ENCODE measurements at regions not wholly inside any gene's neighbourhood (a gene's known extent, or its start where the extent isn't known, plus 50 kb on each side); places are given as distances from the start of the nearest gene placed in this dataset.
"Not testable (repeated sequence)": the region's sequence is repeated elsewhere in the genome, so short reads cannot be mapped to it uniquely, and the experiment has no call there.

GRCh38 chr21:13874001-13874400, 264.4 kb downstream of the POTED start:
- not testable (repeated sequence) for DNase-seq (ENCODE audit: low read depth); H3K4me3 ChIP-seq (ENCODE audit: low read depth, low read length)

- no peak overlapping the region for H3K4me3 ChIP-seq (ENCODE audit: low read depth, low read length)
- TF ChIP-seq CTCF (IDR thresholded peaks at IDR 0.05; ENCODE audit: insufficient read depth, low read depth, low read length), result no peak
- DNase-seq (ENCODE audit: low read depth), result no peak
Observed at GRCh38 chr21:13854638-13855037, 245.1 kb downstream of the POTED start.

GRCh38 chr21:13850808-13851207, 241.2 kb downstream of the POTED start:
- H3K4me3 ChIP-seq (ENCODE audit: low read depth, low read length); DNase-seq (ENCODE audit: low read depth): not testable (repeated sequence)

- H3K4me3 ChIP-seq (ENCODE audit: low read depth, low read length); DNase-seq (ENCODE audit: low read depth): not testable (repeated sequence)
Observed at GRCh38 chr21:13849489-13849888, 239.9 kb downstream of the POTED start.

- not testable (repeated sequence) for DNase-seq (ENCODE audit: low read depth); H3K4me3 ChIP-seq (ENCODE audit: low read depth, low read length)
Observed at GRCh38 chr21:13846718-13847117, 237.1 kb downstream of the POTED start.

- not testable (repeated sequence) for H3K4me3 ChIP-seq (ENCODE audit: low read depth, low read length); DNase-seq (ENCODE audit: low read depth)
Observed at GRCh38 chr21:13844574-13844973, 235.0 kb downstream of the POTED start.

GRCh38 chr21:13843081-13843480, 233.5 kb downstream of the POTED start:
- not testable (repeated sequence) for H3K4me3 ChIP-seq (ENCODE audit: low read depth, low read length); DNase-seq (ENCODE audit: low read depth)

GRCh38 chr21:13827666-13828065, 218.1 kb downstream of the POTED start:
- H3K4me3 ChIP-seq (ENCODE audit: low read depth, low read length); DNase-seq (ENCODE audit: low read depth): not testable (repeated sequence)

- DNase-seq (ENCODE audit: low read depth), result no peak
- no peak overlapping the region for H3K4me3 ChIP-seq (ENCODE audit: low read depth, low read length)
- TF ChIP-seq CTCF (IDR thresholded peaks at IDR 0.05; ENCODE audit: insufficient read depth, low read depth, low read length), result no peak
Observed at GRCh38 chr21:13827201-13827600, 217.6 kb downstream of the POTED start.

GRCh38 chr21:13826511-13826910, 216.9 kb downstream of the POTED start:
- not testable (repeated sequence) for H3K4me3 ChIP-seq (ENCODE audit: low read depth, low read length); DNase-seq (ENCODE audit: low read depth)

GRCh38 chr21:13825218-13825778, 215.7 kb downstream of the POTED start:
- H3K4me3 ChIP-seq (ENCODE audit: low read depth, low read length); DNase-seq (ENCODE audit: low read depth): not testable (repeated sequence)

- DNase-seq (ENCODE audit: low read depth); H3K4me3 ChIP-seq (ENCODE audit: low read depth, low read length): not testable (repeated sequence)
Observed at GRCh38 chr21:13820286-13820685, 210.7 kb downstream of the POTED start.

- DNase-seq (ENCODE audit: low read depth), result not testable (repeated sequence)
Observed at GRCh38 chr21:13812191-13812590, 202.6 kb downstream of the POTED start.

GRCh38 chr21:13810559-13810958, 201.0 kb downstream of the POTED start:
- not testable (repeated sequence) for DNase-seq (ENCODE audit: low read depth); H3K4me3 ChIP-seq (ENCODE audit: low read depth, low read length)

More at GRCh38 chr21:13812191-13812590, 202.6 kb downstream of the POTED start:
- H3K4me3 ChIP-seq (ENCODE audit: low read depth, low read length), result not testable (repeated sequence)

GRCh38 chr21:13806444-13806843, 196.9 kb downstream of the POTED start:
- H3K4me3 ChIP-seq (ENCODE audit: low read depth, low read length); DNase-seq (ENCODE audit: low read depth): not testable (repeated sequence)

GRCh38 chr21:13802757-13803156, 193.2 kb downstream of the POTED start:
- not testable (repeated sequence) for H3K4me3 ChIP-seq (ENCODE audit: low read depth, low read length); DNase-seq (ENCODE audit: low read depth)

Measured in fibroblast of villous mesenchyme (primary cell).